A549 (cell line): ENCODE measurements at regions not wholly inside any gene's neighbourhood (a gene's known extent, or its start where the extent isn't known, plus 50 kb on each side); places are given as distances from the start of the nearest gene placed in this dataset.

Experiments
- CEBPB ChIP-seq, 2 experiments: fragments of >200 bp in 1 of 2; sonication (Bioruptor Twin) in 1 of 2; formaldehyde crosslinking in 1 of 2; IDR thresholded peaks; 2 replicates each; pipeline ENCODE4 v1.6.1; 2012 to 2016
- CTCF ChIP-seq: fragments of >200 bp; sonication (Bioruptor Twin); formaldehyde crosslinking; IDR thresholded peaks from 3 replicates; pipeline ENCODE4 v1.5.1; 2016
- EP300 ChIP-seq, 2 experiments: fragments of >200 bp; sonication (Bioruptor Twin); formaldehyde crosslinking; IDR thresholded peaks; 2 replicates in 1 of 2; 3 replicates in 1 of 2; pipeline ENCODE4 v1.6.1; 2016 to 2017
- JUN ChIP-seq, 2 experiments: fragments of >200 bp; sonication (Bioruptor Twin); formaldehyde crosslinking; IDR thresholded peaks; 2 replicates in 1 of 2; 3 replicates in 1 of 2; pipeline ENCODE4 v1.6.1; 2016 to 2017
- NR3C1 ChIP-seq: fragments of >200 bp; sonication (Bioruptor Twin); formaldehyde crosslinking; IDR thresholded peaks from 3 replicates; pipeline ENCODE4 v1.6.1; 2017
- POLR2A ChIP-seq: IDR thresholded peaks from 2 replicates; pipeline ENCODE4 v1.6.1; 2012; ENCODE audit warnings: mild to moderate bottlenecking, low read length
- REST ChIP-seq: fragments of 200-600 bp; sonication (generic); IDR thresholded peaks from 2 replicates; pipeline ENCODE4 v1.6.1; 2016; ENCODE audit warnings: antibody characterized with exemption, mild to moderate bottlenecking, moderate library complexity
- RFX5 ChIP-seq: fragments of 450-650 bp; IDR thresholded peaks from 2 replicates; pipeline ENCODE4 v1.7.1; 2014; ENCODE audit warnings: antibody characterized with exemption, mild to moderate bottlenecking, moderate library complexity
- ZC3H11A ChIP-seq: fragments of 450-650 bp; IDR thresholded peaks from 2 replicates; pipeline ENCODE4 v1.6.1; 2014; ENCODE audit warnings: antibody characterized with exemption, mild to moderate bottlenecking

- TF ChIP-seq CTCF (no peak), POLR2A (no peak), NR3C1 (no peak), RFX5 (no peak), CEBPB (IDR thresholded peaks at IDR 0.05) (no peak), EP300 (IDR thresholded peaks at IDR 0.05) (no peak), REST (no peak), JUN (IDR thresholded peaks at IDR 0.05) (no peak), ZC3H11A (no peak)
These were observed 190.9 kb upstream of the S100G start for GRCh38 chrX:16459008-16459407.
